ENCODE measurements at regions not wholly inside any gene's neighbourhood (a gene's known extent, or its start where the extent isn't known, plus 50 kb on each side); places are given as distances from the start of the nearest gene placed in this dataset.

- peaks cover 6% of the 10 kb centered on the region for H3K4me1 Mint-ChIP-seq
- CTCF ChIA-PET, result interaction anchor here (0.6 to 1.6 kb wide), 4 partner anchors 22 to 489 kb away, joined by 3 to 5 read pairs (median 4); no protein-coding TSS in a partner anchor
- peaks cover 19% of the 10 kb centered on the region for H3K27me3 Mint-ChIP-seq
- H3K4me3 Mint-ChIP-seq, result no peak overlapping the region
- intact Hi-C loops (cut with DNase I, micrococcal nuclease), result loop anchor here (10.0 kb wide), 2 partner anchors 207 to 587 kb away; no protein-coding TSS in a partner anchor
- no peak overlapping the region for H3K27ac Mint-ChIP-seq
- no peaks in the 10 kb centered on the region for H3K36me3 Mint-ChIP-seq (ENCODE audit: low read depth)
- no peaks in the 10 kb centered on the region for H3K9me3 Mint-ChIP-seq (ENCODE audit: low read depth)
- ATAC-seq, result no peak
- DNase-seq, result no peak
- POLR2A ChIA-PET, result interaction anchor here (0.6 kb wide), 1 partner anchor 885 kb away, joined by 7 read pairs; no protein-coding TSS in a partner anchor
Measured at GRCh38 chr2:177141866-177142265, 70.7 kb upstream of the HNRNPA3 start.

- H3K4me3 Mint-ChIP-seq, result no peak overlapping the region
- H3K27ac Mint-ChIP-seq, result no peak overlapping the region
- intact Hi-C loops (cut with DNase I, micrococcal nuclease), result loop anchor here (10.0 kb wide), 2 partner anchors 209 to 589 kb away; no protein-coding TSS in a partner anchor
- peaks cover 15% of the 10 kb centered on the region for H3K4me1 Mint-ChIP-seq
- ATAC-seq (no peak), DNase-seq (no peak)
- H3K27me3 Mint-ChIP-seq, result peaks cover 26% of the 10 kb centered on the region
- ChIA-PET CTCF (interaction anchor here (0.6 to 2.8 kb wide), 3 partner anchors 21 to 329 kb away, joined by 3 to 9 read pairs (median 5); no protein-coding TSS in a partner anchor), POLR2A (no interaction called here)
- no peaks in the 10 kb centered on the region for H3K36me3 Mint-ChIP-seq (ENCODE audit: low read depth)
- H3K9me3 Mint-ChIP-seq (ENCODE audit: low read depth), result no peaks in the 10 kb centered on the region
Measured at GRCh38 chr2:177143444-177143843, 69.2 kb upstream of the HNRNPA3 start.

GRCh38 chr2:177147093-177147694 is 65.4 kb upstream of the HNRNPA3 start:
- peaks cover 32% of the 10 kb centered on the region for H3K27me3 Mint-ChIP-seq
- H3K9me3 Mint-ChIP-seq (ENCODE audit: low read depth), result no peaks in the 10 kb centered on the region
- POLR2A ChIA-PET, result no interaction called here
- CTCF ChIA-PET, result interaction anchor here (0.6 to 4.7 kb wide), 22 partner anchors 9 to 1020 kb away, joined by 3 to 43 read pairs (median 5); no protein-coding TSS in a partner anchor
- H3K4me3 Mint-ChIP-seq, result no peak overlapping the region
- intact Hi-C loops (cut with DNase I, micrococcal nuclease), result loop anchor here (1.0 to 10.0 kb wide), 16 partner anchors 75 to 1455 kb away; no protein-coding TSS in a partner anchor
- no peak overlapping the region for H3K27ac Mint-ChIP-seq
- no peaks in the 10 kb centered on the region for H3K36me3 Mint-ChIP-seq (ENCODE audit: low read depth)
- peaks cover 14% of the 10 kb centered on the region for H3K4me1 Mint-ChIP-seq
- DNase-seq, result peak; percentile 16
- peak; percentile 56 for ATAC-seq

GRCh38 chr2:177147834-177148445 is 64.7 kb upstream of the HNRNPA3 start:
- DNase-seq (no peak), ATAC-seq (no peak)
- CTCF ChIA-PET, result interaction anchor here (0.7 to 4.7 kb wide), 65 partner anchors 10 to 1020 kb away, joined by 3 to 43 read pairs (median 4); no protein-coding TSS in a partner anchor
- Mint-ChIP-seq H3K36me3 (ENCODE audit: low read depth) (no peaks in the 10 kb centered on the region), H3K27ac (no peak overlapping the region), H3K9me3 (ENCODE audit: low read depth) (no peaks in the 10 kb centered on the region), H3K27me3 (peaks cover 32% of the 10 kb centered on the region), H3K4me3 (peak overlapping the region; percentile 81), H3K4me1 (peaks cover 14% of the 10 kb centered on the region)
- POLR2A ChIA-PET, result interaction anchor here (0.6 to 1.0 kb wide), 2 partner anchors 9 to 866 kb away, joined by 3 read pairs; no protein-coding TSS in a partner anchor
- intact Hi-C loops (cut with DNase I, micrococcal nuclease), result loop anchor here (1.0 to 10.0 kb wide), 16 partner anchors 76 to 1456 kb away; no protein-coding TSS in a partner anchor

GRCh38 chr2:177148477-177149154 is 64.0 kb upstream of the HNRNPA3 start:
- ATAC-seq (peak; percentile 96), DNase-seq (peak; percentile 87)
- Mint-ChIP-seq H3K36me3 (ENCODE audit: low read depth) (no peaks in the 10 kb centered on the region), H3K27ac (peak overlapping the region; percentile 28), H3K27me3 (peaks cover 32% of the 10 kb centered on the region), H3K4me3 (peak overlapping the region; percentile 81), H3K4me1 (peaks cover 14% of the 10 kb centered on the region), H3K9me3 (ENCODE audit: low read depth) (no peaks in the 10 kb centered on the region)
- intact Hi-C loops (cut with DNase I, micrococcal nuclease), result loop anchor here (5.0 to 10.0 kb wide), 11 partner anchors 76 to 1456 kb away; no protein-coding TSS in a partner anchor
- POLR2A ChIA-PET, result interaction anchor here (0.6 to 1.0 kb wide), 4 partner anchors 10 to 867 kb away, joined by 3 to 7 read pairs (median 4); no protein-coding TSS in a partner anchor
- CTCF ChIA-PET, result interaction anchor here (0.5 to 4.7 kb wide), 78 partner anchors 9 to 1223 kb away, joined by 3 to 43 read pairs (median 4); partner anchors contain the start of gene NFE2L2

GRCh38 chr2:177149155-177149503 is 63.5 kb upstream of the HNRNPA3 start:
- CTCF ChIA-PET, result interaction anchor here (0.5 to 4.7 kb wide), 54 partner anchors 9 to 1223 kb away, joined by 3 to 43 read pairs (median 5); partner anchors contain the start of gene NFE2L2

GRCh38 chr2:177153805-177154204 is 58.8 kb upstream of the HNRNPA3 start:
- Mint-ChIP-seq H3K27me3 (peaks cover 12% of the 10 kb centered on the region), H3K4me1 (peaks cover 3% of the 10 kb centered on the region), H3K4me3 (no peak overlapping the region), H3K27ac (no peak overlapping the region), H3K36me3 (ENCODE audit: low read depth) (no peaks in the 10 kb centered on the region), H3K9me3 (ENCODE audit: low read depth) (no peaks in the 10 kb centered on the region)
- ATAC-seq (no peak), DNase-seq (no peak)
- ChIA-PET CTCF (interaction anchor here (1.5 kb wide), 1 partner anchor 12 kb away, joined by 5 read pairs; no protein-coding TSS in a partner anchor), POLR2A (interaction anchor here (0.7 kb wide), 1 partner anchor 343 kb away, joined by 3 read pairs; no protein-coding TSS in a partner anchor)
- intact Hi-C loops (cut with DNase I, micrococcal nuclease), result no loop called here

More at GRCh38 chr2:177149155-177149503, 63.5 kb upstream of the HNRNPA3 start:
- H3K27ac Mint-ChIP-seq, result no peak overlapping the region
- H3K27me3 Mint-ChIP-seq, result peaks cover 32% of the 10 kb centered on the region
- ATAC-seq (no peak), DNase-seq (no peak)
- H3K36me3 Mint-ChIP-seq (ENCODE audit: low read depth), result no peaks in the 10 kb centered on the region
- H3K4me3 Mint-ChIP-seq, result peak overlapping the region; percentile 81
- POLR2A ChIA-PET, result interaction anchor here (0.6 to 1.0 kb wide), 3 partner anchors 10 to 848 kb away, joined by 3 to 7 read pairs (median 4); no protein-coding TSS in a partner anchor
- intact Hi-C loops (cut with DNase I, micrococcal nuclease), result loop anchor here (5.0 to 10.0 kb wide), 11 partner anchors 77 to 1457 kb away; no protein-coding TSS in a partner anchor
- peaks cover 16% of the 10 kb centered on the region for H3K4me1 Mint-ChIP-seq
- H3K9me3 Mint-ChIP-seq (ENCODE audit: low read depth), result no peaks in the 10 kb centered on the region

GRCh38 chr2:177154809-177155208 is 57.8 kb upstream of the HNRNPA3 start:
- H3K27ac Mint-ChIP-seq, result no peak overlapping the region
- H3K4me1 Mint-ChIP-seq, result peaks cover 2% of the 10 kb centered on the region
- H3K36me3 Mint-ChIP-seq (ENCODE audit: low read depth), result no peaks in the 10 kb centered on the region
- DNase-seq (no peak), ATAC-seq (no peak)
- intact Hi-C loops (cut with DNase I, micrococcal nuclease), result no loop called here
- no peaks in the 10 kb centered on the region for H3K9me3 Mint-ChIP-seq (ENCODE audit: low read depth)
- peaks cover 7% of the 10 kb centered on the region for H3K27me3 Mint-ChIP-seq
- CTCF ChIA-PET, result interaction anchor here (0.7 to 3.6 kb wide), 3 partner anchors 9 to 493 kb away, joined by 3 to 16 read pairs (median 3); no protein-coding TSS in a partner anchor
- H3K4me3 Mint-ChIP-seq, result no peak overlapping the region
- POLR2A ChIA-PET, result no interaction called here

GRCh38 chr2:177155631-177156030 is 57.0 kb upstream of the HNRNPA3 start:
- Mint-ChIP-seq H3K36me3 (ENCODE audit: low read depth) (no peaks in the 10 kb centered on the region), H3K4me3 (no peak overlapping the region), H3K27me3 (peaks cover 4% of the 10 kb centered on the region), H3K9me3 (ENCODE audit: low read depth) (no peaks in the 10 kb centered on the region), H3K27ac (no peak overlapping the region), H3K4me1 (peaks cover 2% of the 10 kb centered on the region)
- ATAC-seq (no peak), DNase-seq (no peak)
- ChIA-PET CTCF (interaction anchor here (1.1 to 3.6 kb wide), 4 partner anchors 8 to 17 kb away, joined by 3 to 16 read pairs (median 4); no protein-coding TSS in a partner anchor), POLR2A (no interaction called here)
- intact Hi-C loops (cut with DNase I, micrococcal nuclease), result no loop called here

GRCh38 chr2:177161741-177162460 is 50.7 kb upstream of the HNRNPA3 start:
- no peak for ATAC-seq
- H3K36me3 Mint-ChIP-seq (ENCODE audit: low read depth), result no peaks in the 10 kb centered on the region
- no peak overlapping the region for H3K4me3 Mint-ChIP-seq
- intact Hi-C loops (cut with DNase I, micrococcal nuclease), result no loop called here
- H3K4me1 Mint-ChIP-seq, result peaks cover 15% of the 10 kb centered on the region
- ChIA-PET CTCF (interaction anchor here (0.6 to 5.8 kb wide), 14 partner anchors 8 to 394 kb away, joined by 3 to 98 read pairs (median 4); no protein-coding TSS in a partner anchor), POLR2A (no interaction called here)
- H3K27ac Mint-ChIP-seq, result no peak overlapping the region
- H3K9me3 Mint-ChIP-seq (ENCODE audit: low read depth), result no peaks in the 10 kb centered on the region
- peak; percentile 22 for DNase-seq
- no peaks in the 10 kb centered on the region for H3K27me3 Mint-ChIP-seq

Data from activated CD4-positive, alpha-beta T cell treated with anti-CD3 and anti-CD28 coated beads for 36 hours (primary cell).